NT2/D1 (cell line): ENCODE measurements at regions not wholly inside any gene's neighbourhood (a gene's known extent, or its start where the extent isn't known, plus 50 kb on each side); places are given as distances from the start of the nearest gene placed in this dataset.

ENCODE experiments used
- DNase-seq: peaks from one replicate; pipeline ENCODE4 v3.0.0-alpha.2; 2011; ENCODE audit warnings: low read depth, low spot score
- H3K27me3 ChIP-seq: 2 replicates; pipeline ENCODE4 v1.6.0; 2011; ENCODE audit warnings: mild to moderate bottlenecking; ENCODE audit not compliant: insufficient read length, insufficient read depth
- H3K36me3 ChIP-seq: 2 replicates; pipeline ENCODE4 v1.6.1; 2011; ENCODE audit warnings: mild to moderate bottlenecking, low read length, mixed read lengths; ENCODE audit not compliant: insufficient read depth, insufficient read length
- H3K4me1 ChIP-seq: 2 replicates; pipeline ENCODE4 v1.5.1; 2011; ENCODE audit not compliant: insufficient read depth, insufficient read length
- H3K4me3 ChIP-seq: 2 replicates; pipeline ENCODE4 v1.5.1; 2011; ENCODE audit warnings: low read depth; ENCODE audit not compliant: insufficient read length
- H3K9ac ChIP-seq: 2 replicates; pipeline ENCODE4 v1.6.0; 2011; ENCODE audit warnings: low read depth; ENCODE audit not compliant: insufficient read length
- H3K9me3 ChIP-seq: 2 replicates; pipeline ENCODE4 v1.5.1; 2011; ENCODE audit warnings: mild to moderate bottlenecking, low read length; ENCODE audit not compliant: insufficient read depth
- SUZ12 ChIP-seq: IDR thresholded peaks from 2 replicates; pipeline ENCODE4 v1.6.1; 2011; ENCODE audit not compliant: insufficient read length, insufficient read depth; ENCODE audit errors: extremely low read depth
- YY1 ChIP-seq: IDR thresholded peaks from 2 replicates; pipeline ENCODE4 v1.6.1; 2011; ENCODE audit not compliant: insufficient read length, insufficient read depth
- ZNF274 ChIP-seq: IDR thresholded peaks from 2 replicates; pipeline ENCODE4 v1.6.1; 2011; ENCODE audit warnings: mild to moderate bottlenecking, low read depth, low read length

DNA sequence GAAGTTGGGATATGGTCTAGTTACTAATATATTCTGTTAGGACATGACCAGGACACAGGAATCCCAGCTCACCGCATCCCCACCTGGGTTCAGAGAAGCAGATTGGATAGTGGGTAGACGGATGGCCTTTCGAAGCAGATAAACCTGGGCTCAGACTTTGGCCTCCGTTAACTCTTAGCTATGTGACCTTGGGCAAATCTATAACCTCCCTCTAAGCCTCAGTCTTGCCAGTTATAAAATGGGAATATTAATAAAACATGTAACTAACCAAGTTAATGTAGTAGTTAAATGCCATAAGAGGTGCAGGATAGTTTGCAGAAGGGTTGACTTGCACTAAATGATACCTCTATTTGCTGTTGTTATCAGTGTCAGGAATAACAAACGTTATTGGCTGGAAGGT is 127.6 kb upstream of the JCAD start:
- H3K9ac ChIP-seq, result no peak overlapping the region
- no peaks in the 10 kb centered on the region for H3K4me1 ChIP-seq
- no peak for DNase-seq
- no peaks in the 10 kb centered on the region for H3K27me3 ChIP-seq
- no peaks in the 10 kb centered on the region for H3K9me3 ChIP-seq
- TF ChIP-seq SUZ12 (no peak), ZNF274 (no peak), YY1 (no peak)
- H3K4me3 ChIP-seq, result no peak overlapping the region
- no peaks in the 10 kb centered on the region for H3K36me3 ChIP-seq

DNA sequence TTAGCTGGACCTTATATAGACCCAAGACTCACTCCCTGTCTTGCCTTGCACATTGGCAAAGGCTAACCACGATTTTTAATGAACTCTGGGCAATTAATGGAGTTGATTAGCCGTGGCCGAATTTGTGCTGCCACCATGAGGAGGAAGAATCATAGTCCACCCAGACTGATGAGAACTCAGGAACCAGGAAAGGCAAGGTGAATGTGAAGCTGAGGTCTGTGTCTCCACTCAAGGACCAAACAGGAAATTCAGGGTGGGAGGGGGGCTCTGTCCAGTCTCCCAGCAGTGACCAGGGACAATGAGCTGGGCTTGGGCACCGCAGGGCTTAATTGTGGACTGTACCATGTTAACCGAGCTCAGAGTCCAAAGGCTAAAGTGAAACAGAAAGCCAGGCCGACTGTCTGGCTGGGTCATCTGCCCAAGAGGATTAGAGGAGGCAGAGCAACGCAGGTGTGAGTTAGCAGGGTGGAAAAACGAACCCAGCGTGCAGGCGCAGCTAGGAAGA is 127.0 kb upstream of the JCAD start:
- H3K4me3 ChIP-seq, result no peak overlapping the region
- H3K9ac ChIP-seq, result no peak overlapping the region

DNA sequence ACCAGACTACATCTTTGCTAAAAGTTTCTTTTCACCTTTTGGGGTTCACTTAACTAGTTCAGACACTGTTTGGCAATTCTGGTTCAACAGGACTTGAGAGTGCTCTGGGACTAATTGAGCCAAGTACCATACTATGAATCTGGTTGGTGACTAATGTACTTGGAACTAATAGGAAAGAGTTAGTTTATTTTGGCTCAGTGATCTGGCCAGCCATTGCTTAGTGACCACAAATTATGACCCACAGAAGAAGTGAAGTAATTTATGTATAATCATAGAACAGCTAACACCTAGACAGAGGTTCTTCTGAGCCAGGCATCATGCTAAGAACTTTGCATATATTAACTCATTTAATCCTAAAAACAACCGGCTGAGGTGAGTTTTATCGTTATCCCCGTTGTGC is 126.5 kb upstream of the JCAD start:
- H3K9me3 ChIP-seq, result no peaks in the 10 kb centered on the region
- no peaks in the 10 kb centered on the region for H3K4me1 ChIP-seq
- no peak for DNase-seq
- H3K9ac ChIP-seq, result no peak overlapping the region
- no peak overlapping the region for H3K4me3 ChIP-seq
- TF ChIP-seq YY1 (no peak), ZNF274 (no peak), SUZ12 (no peak)
- H3K27me3 ChIP-seq, result no peaks in the 10 kb centered on the region
- H3K36me3 ChIP-seq, result no peaks in the 10 kb centered on the region

More for the DNA sequence above, 127.0 kb upstream of the JCAD start:
- Histone ChIP-seq H3K9me3 (no peaks in the 10 kb centered on the region), H3K4me1 (no peaks in the 10 kb centered on the region), H3K27me3 (no peaks in the 10 kb centered on the region), H3K36me3 (no peaks in the 10 kb centered on the region)
- no peak for TF ChIP-seq ZNF274
- TF ChIP-seq SUZ12, result no peak
- no peak for TF ChIP-seq YY1
- DNase-seq, result no peak

DNA sequence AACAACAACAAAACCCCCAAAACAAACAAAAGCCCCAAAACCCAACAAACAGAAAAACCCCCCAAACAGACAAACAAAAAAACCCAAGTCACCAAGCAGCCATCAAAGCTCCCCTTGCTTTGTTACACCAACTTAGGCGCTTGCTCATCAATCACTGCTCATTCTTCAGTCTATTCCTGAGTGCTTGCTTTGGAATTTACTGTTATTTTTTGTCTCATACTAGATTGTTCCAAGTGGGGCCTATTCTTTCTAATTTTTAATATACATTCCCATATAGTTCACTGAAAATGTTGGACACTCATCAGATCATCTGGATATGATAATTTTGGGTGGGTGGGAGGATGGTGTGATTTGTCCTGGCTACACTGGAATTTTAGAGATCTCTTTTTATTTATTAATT is 126.0 kb upstream of the JCAD start:
- no peaks in the 10 kb centered on the region for H3K36me3 ChIP-seq
- TF ChIP-seq SUZ12 (no peak), ZNF274 (no peak), YY1 (no peak)
- no peak overlapping the region for H3K9ac ChIP-seq
- no peaks in the 10 kb centered on the region for H3K27me3 ChIP-seq
- no peaks in the 10 kb centered on the region for H3K9me3 ChIP-seq
- no peak overlapping the region for H3K4me3 ChIP-seq
- DNase-seq, result no peak
- H3K4me1 ChIP-seq, result no peaks in the 10 kb centered on the region

DNA sequence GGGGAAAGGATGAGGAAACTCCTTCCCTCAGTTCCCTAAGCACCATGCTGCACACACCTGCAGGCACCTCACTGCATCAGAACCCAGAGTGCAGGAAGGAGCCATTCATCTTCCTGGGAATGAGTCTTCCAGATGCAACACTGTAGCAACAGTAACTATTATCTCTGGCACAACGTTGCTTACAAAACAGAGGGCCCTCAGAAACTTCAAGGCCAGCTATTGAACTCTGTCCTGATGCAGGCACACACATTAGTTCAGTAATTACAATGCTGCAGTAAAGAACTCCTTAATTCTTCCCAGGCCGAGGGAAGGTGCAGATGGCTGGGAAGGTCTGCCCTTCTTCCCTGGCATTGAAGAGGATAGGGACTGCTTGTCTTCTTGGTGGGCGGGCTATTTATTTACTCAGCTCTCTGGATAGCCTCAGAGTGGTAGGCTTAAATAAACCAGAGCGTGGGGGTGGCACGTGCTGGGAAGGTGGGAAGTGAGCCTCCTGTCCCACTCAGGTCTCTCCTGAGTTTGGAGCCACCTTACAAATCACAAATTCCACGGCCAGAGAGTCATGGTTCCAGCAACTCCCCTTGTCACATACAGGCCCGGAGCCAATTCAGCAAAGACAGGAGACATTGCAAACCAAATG is 125.1 kb upstream of the JCAD start:
- TF ChIP-seq ZNF274 (no peak), SUZ12 (no peak), YY1 (no peak)
- Histone ChIP-seq H3K4me3 (no peak overlapping the region), H3K36me3 (no peaks in the 10 kb centered on the region), H3K9me3 (no peaks in the 10 kb centered on the region), H3K9ac (no peak overlapping the region), H3K27me3 (no peaks in the 10 kb centered on the region), H3K4me1 (no peaks in the 10 kb centered on the region)
- DNase-seq, result no peak

DNA sequence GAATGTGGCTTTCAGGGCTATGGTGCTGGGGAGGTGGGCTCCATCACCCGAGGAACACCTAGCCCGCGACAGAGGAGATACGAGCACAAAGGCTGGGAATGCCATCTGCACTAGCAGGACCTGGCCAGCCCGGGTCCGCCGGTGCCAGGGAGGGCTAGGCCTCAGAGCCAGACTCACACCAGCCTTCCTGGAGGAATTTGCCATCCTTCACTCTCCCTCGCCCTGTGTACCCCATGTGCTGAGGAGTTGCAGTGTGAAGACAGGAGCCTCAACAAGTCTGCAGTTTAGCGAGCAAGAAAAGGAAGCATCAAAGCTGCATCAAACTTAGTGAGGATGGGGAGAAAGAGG is 123.6 kb upstream of the JCAD start:
- Histone ChIP-seq H3K36me3 (no peaks in the 10 kb centered on the region), H3K4me3 (no peak overlapping the region), H3K27me3 (no peaks in the 10 kb centered on the region), H3K9ac (no peak overlapping the region), H3K4me1 (no peaks in the 10 kb centered on the region), H3K9me3 (no peaks in the 10 kb centered on the region)
- no peak for TF ChIP-seq ZNF274
- no peak for TF ChIP-seq SUZ12
- TF ChIP-seq YY1, result no peak
- DNase-seq, result no peak

DNA sequence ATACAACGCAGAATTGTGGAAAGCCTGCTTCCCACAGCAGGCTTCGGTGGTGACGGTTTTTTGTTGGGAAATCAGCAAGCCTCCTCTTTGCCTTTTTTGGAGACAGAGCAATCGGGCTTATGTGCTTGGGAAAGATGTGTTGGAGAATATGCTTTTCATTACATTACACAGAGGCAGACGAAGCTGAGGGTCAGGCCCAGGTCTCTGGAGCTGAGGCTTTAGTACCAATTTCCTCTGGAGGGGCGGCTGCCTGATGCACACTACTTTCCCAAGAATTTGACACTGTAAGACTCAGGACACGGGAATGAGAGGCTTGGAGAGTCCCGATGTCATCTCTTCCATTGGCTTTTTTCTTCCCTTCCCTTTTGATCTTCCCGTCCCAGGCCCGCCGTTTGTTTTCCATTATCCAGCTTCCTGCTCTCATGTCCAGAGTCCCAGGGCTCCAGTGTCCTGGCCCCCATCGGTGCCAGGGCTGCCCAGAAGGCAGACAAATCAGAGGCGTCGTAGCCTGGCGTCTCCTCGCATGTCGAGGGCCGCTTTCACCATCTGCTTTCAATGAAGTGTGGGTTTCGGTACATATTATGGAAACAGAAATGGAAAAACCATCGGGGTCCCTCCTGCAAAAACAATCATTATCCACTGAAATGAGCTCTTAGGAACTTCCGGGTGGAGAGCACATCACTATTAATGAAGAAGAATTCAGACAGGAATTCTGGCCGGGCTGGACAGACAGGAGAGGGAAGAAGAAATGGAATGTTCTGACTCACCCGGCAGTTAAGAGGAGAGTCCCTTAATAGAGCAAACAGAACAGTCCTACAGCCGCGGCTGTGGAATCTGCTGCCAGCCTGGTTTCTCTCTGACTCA is 123.0 kb upstream of the JCAD start:
- DNase-seq, result no peak
- no peaks in the 10 kb centered on the region for H3K9me3 ChIP-seq
- H3K9ac ChIP-seq, result no peak overlapping the region
- H3K4me1 ChIP-seq, result no peaks in the 10 kb centered on the region
- no peaks in the 10 kb centered on the region for H3K27me3 ChIP-seq
- H3K4me3 ChIP-seq, result no peak overlapping the region
- TF ChIP-seq ZNF274, result no peak
- TF ChIP-seq YY1, result no peak
- no peak for TF ChIP-seq SUZ12
- H3K36me3 ChIP-seq, result no peaks in the 10 kb centered on the region
